C4-2B (cell line): ENCODE measurements at regions not wholly inside any gene's neighbourhood (a gene's known extent, or its start where the extent isn't known, plus 50 kb on each side); places are given as distances from the start of the nearest gene placed in this dataset.
"Not testable (repeated sequence)": the region's sequence is repeated elsewhere in the genome, so short reads cannot be mapped to it uniquely, and the experiment has no call there.

Experiments
- H3K27ac ChIP-seq: fragments of 450-650 bp; 2 replicates; pipeline ENCODE4 v1.5.1; 2017
- ZFX ChIP-seq: fragments of 450-650 bp; IDR thresholded peaks from 2 replicates; pipeline ENCODE4 v1.6.1; 2017
- TF ChIP-seq, protein P1 (sequence below): fragments of 450-650 bp; conservative IDR thresholded peaks from 2 replicates; pipeline ENCODE4 v1.5.1; 2017; ENCODE audit warnings: mild to moderate bottlenecking

DNA sequence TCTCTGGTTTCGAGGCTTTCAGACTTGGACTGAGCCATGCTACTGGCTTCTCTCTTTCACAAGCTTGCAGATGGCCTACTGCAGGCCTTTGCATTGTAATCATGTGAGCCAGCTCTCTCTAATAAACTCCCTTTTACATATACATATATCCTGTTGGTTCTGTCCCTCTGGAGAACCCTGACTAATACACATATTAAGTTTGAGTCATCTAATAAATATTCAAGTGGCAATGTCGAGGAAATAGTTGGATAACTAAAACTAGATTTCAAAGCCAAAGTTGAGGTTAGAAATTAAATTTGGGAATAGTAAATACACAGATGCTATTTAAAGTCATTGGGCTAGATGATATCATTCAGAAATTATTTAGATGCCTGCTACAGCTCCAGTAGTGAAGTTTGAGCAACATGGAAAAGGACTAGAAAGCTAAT lies 1343.4 kb downstream of the GRIK2 start:
- TF ChIP-seq, protein P1, sequence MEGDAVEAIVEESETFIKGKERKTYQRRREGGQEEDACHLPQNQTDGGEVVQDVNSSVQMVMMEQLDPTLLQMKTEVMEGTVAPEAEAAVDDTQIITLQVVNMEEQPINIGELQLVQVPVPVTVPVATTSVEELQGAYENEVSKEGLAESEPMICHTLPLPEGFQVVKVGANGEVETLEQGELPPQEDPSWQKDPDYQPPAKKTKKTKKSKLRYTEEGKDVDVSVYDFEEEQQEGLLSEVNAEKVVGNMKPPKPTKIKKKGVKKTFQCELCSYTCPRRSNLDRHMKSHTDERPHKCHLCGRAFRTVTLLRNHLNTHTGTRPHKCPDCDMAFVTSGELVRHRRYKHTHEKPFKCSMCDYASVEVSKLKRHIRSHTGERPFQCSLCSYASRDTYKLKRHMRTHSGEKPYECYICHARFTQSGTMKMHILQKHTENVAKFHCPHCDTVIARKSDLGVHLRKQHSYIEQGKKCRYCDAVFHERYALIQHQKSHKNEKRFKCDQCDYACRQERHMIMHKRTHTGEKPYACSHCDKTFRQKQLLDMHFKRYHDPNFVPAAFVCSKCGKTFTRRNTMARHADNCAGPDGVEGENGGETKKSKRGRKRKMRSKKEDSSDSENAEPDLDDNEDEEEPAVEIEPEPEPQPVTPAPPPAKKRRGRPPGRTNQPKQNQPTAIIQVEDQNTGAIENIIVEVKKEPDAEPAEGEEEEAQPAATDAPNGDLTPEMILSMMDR = no peak
- TF ChIP-seq ZFX = no peak
- no peak overlapping the region for H3K27ac ChIP-seq

- TF ChIP-seq, protein P1 = no peak
- no peak for TF ChIP-seq ZFX
- H3K27ac ChIP-seq = no peak overlapping the region
These were observed 1339.4 kb downstream of the GRIK2 start for GRCh38 chr6:102732898-102733297.

DNA sequence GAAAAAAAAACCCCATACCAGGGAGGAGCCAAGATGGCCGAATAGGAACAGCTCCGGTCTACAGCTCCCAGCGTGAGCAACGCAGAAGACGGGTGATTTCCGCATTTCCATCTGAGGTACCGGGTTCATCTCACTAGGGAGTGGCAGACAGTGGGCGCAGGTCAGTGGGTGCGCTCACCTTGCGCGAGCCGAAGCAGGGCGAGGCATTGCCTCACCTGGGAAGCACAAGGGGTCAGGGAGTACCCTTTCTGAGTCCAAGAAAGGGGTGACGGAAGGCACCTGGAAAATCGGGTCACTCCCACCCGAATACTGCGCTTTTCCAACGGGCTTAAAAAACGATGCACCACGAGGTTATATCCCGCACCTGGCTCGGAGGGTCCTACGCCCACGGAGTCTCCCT lies 1328.6 kb downstream of the GRIK2 start:
- H3K27ac ChIP-seq = not testable (repeated sequence)

GRCh38 chr6:102717737-102718456 lies 1324.4 kb downstream of the GRIK2 start:
- TF ChIP-seq, protein P1 = no peak
- TF ChIP-seq ZFX = no peak
- no peak overlapping the region for H3K27ac ChIP-seq

- no peak overlapping the region for H3K27ac ChIP-seq
- no peak for TF ChIP-seq ZFX
- TF ChIP-seq, protein P1 = no peak
These were observed 1323.7 kb downstream of the GRIK2 start for GRCh38 chr6:102717252-102717651.

GRCh38 chr6:102701019-102701418 lies 1307.5 kb downstream of the GRIK2 start:
- TF ChIP-seq ZFX = no peak
- TF ChIP-seq, protein P1 = no peak
- H3K27ac ChIP-seq = no peak overlapping the region

GRCh38 chr6:102686461-102686860 lies 1293.0 kb downstream of the GRIK2 start:
- H3K27ac ChIP-seq = no peak overlapping the region
- TF ChIP-seq, protein P1 = no peak
- TF ChIP-seq ZFX = no peak

DNA sequence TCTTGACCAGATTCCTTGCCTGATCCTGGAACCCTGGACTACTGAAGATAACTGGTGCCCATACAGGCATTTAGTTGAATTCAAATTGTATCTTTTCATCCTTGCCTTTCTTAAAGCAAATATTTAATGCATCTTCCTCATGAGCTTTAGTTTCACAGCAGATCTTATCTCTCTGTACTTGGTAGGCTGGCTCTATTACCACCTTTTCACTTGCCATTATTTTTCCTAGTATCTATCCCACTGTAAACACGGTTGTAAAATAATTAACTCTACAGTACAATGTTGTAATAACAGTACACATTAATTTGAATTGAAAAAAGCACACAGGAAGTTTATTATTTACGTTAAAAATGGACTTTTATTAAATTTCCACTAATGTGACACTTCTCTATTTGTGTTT lies 1286.9 kb downstream of the GRIK2 start:
- TF ChIP-seq, protein P1 = no peak
- no peak for TF ChIP-seq ZFX
- no peak overlapping the region for H3K27ac ChIP-seq
